ENCODE measurements at regions not wholly inside any gene's neighbourhood (a gene's known extent, or its start where the extent isn't known, plus 50 kb on each side); places are given as distances from the start of the nearest gene placed in this dataset.

DNA sequence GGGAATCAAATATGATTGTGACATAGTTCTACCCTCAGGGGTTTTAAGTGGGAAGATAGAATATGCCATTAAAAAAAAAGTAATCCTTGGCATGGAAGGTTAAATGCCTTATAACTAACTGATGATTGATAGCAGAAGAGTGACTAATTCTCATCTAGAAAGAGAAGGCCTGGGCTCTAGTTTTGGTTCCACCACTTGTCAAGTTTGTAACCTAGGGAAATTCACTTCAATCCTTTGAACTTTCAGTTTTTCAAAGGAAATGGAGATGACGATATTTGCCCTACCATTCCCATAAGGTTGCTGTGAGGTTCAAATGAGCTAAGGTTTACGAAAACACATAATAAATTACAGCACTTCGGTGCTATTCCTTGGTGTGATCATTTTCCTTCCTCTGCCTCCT, 88.5 kb downstream of the GPR88 start:
- no peaks in the 10 kb centered on the region for H3K9me3 ChIP-seq (ENCODE audit: insufficient read depth in 2 of 2, low read depth in 1 of 2, low read length in 1 of 2)
- no peak overlapping the region for H4K91ac ChIP-seq (replicated peaks; ENCODE audit: insufficient read length, low read length)
- no peak overlapping the region for H3K18ac ChIP-seq (ENCODE audit: extremely low read depth, low read length)
- no peak overlapping the region for H2BK5ac ChIP-seq (ENCODE audit: low read depth, low read length)
- H4K8ac ChIP-seq (ENCODE audit: extremely low read depth, insufficient read depth, low read length): no peak overlapping the region
- H3K4me3 ChIP-seq (ENCODE audit: extremely low read depth in 1 of 4, insufficient read depth in 2 of 4, low read depth in 3 of 4, low read length in 4 of 4): no peak overlapping the region
- H3K14ac ChIP-seq (ENCODE audit: insufficient read length): no peak overlapping the region
- H3K4me2 ChIP-seq (ENCODE audit: insufficient read depth in 1 of 2, low read depth in 2 of 2, low read length in 2 of 2): no peak overlapping the region
- no peaks in the 10 kb centered on the region for H4K20me1 ChIP-seq (replicated peaks in 1 of 2; ENCODE audit: control insufficient read depth in 1 of 2, insufficient read depth in 2 of 2, low read length in 2 of 2)
- H2AK5ac ChIP-seq (ENCODE audit: low read depth, low read length): no peak overlapping the region
- H3K56ac ChIP-seq (replicated peaks; ENCODE audit: insufficient read length, low read depth, low read length): no peak overlapping the region
- CTCF ChIA-PET (ENCODE audit: partially characterized antibody): interaction anchor here (1.3 kb wide), 1 partner anchor 36 kb away, joined by 4 read pairs; no protein-coding TSS in a partner anchor
- H2BK120ac ChIP-seq (replicated peaks; ENCODE audit: low read depth, low read length): no peak overlapping the region
- H2BK15ac ChIP-seq (ENCODE audit: low read length): no peak overlapping the region
- H3K36me3 ChIP-seq (ENCODE audit: control insufficient read depth in 2 of 4, insufficient read depth in 4 of 4, low read length in 3 of 4): no peaks in the 10 kb centered on the region
- H3K79me2 ChIP-seq (ENCODE audit: control insufficient read depth in 1 of 2, insufficient read depth in 2 of 2, low read length in 2 of 2): no peaks in the 10 kb centered on the region
- no peak overlapping the region for H4K5ac ChIP-seq (ENCODE audit: insufficient read length, low read depth, low read length)
- H3K4ac ChIP-seq (replicated peaks; ENCODE audit: insufficient read length, low read depth, low read length): no peak overlapping the region
- WGBS, 2 experiments (ENCODE audit: extremely low coverage in 1 of 2, insufficient coverage in 1 of 2, insufficient read length in 1 of 2, insufficient replicate concordance in 2 of 2, low coverage in 1 of 2, low lambda C conversion rate in 2 of 2, missing lambda C conversion rate in 1 of 2): 88% methylated on average over 3 of the region's 3 CpGs; no CpG with 5 or more reads in 1 of the 2 experiments
- POLR2A ChIA-PET (ENCODE audit: partially characterized antibody): no interaction called here
- no peaks in the 10 kb centered on the region for H3K79me1 ChIP-seq (ENCODE audit: low read depth, low read length)
- H3K23me2 ChIP-seq (ENCODE audit: low read depth, low read length): no peaks in the 10 kb centered on the region; the same call in 1 of the 2 replicates
- no peak overlapping the region for H3K27ac ChIP-seq (ENCODE audit: low read depth, low read length)
- DNase-seq (ENCODE audit: low read depth in 1 of 2, low spot score in 2 of 2) (no peak), FAIRE-seq (no peak)
- peaks cover 0 to 7% (median 1%) of the 10 kb centered on the region in 4 experiments; a peak in 1 of 7 replicates for H3K4me1 ChIP-seq (replicated peaks in 1 of 4; ENCODE audit: control insufficient read depth in 3 of 4, insufficient read depth in 4 of 4, low read length in 3 of 4)
- H3K27me3 ChIP-seq (replicated peaks in 1 of 4; ENCODE audit: control insufficient read depth in 3 of 4, extremely low read depth in 1 of 4, insufficient read depth in 3 of 4, low read length in 3 of 4): no peaks in the 10 kb centered on the region
- no peak overlapping the region for H2AFZ ChIP-seq (ENCODE audit: low read length)
- H2BK20ac ChIP-seq (ENCODE audit: low read length): no peak overlapping the region
- H2BK12ac ChIP-seq (ENCODE audit: low read depth, low read length): no peak overlapping the region
- no peak overlapping the region for H3K23ac ChIP-seq (ENCODE audit: insufficient read length)
- no peak overlapping the region for H3K9ac ChIP-seq (replicated peaks in 1 of 4; ENCODE audit: extremely low read depth in 1 of 4, low read depth in 3 of 4, low read length in 3 of 4)
- TF ChIP-seq BCL11A (IDR thresholded peaks at IDR 0.05; ENCODE audit: low read depth in 2 of 2, low read length in 2 of 2): no peak
- no peak for TF ChIP-seq PHF8 (conservative IDR thresholded peaks at IDR 0.05; ENCODE audit: low read depth, low read length)
- no peak for TF ChIP-seq NANOG (IDR thresholded peaks at IDR 0.05; ENCODE audit: insufficient read depth, low read depth, low read length, poor library complexity, severe bottlenecking)
- no peak for TF ChIP-seq EGR1 (IDR thresholded peaks at IDR 0.05; ENCODE audit: borderline replicate concordance, low read depth, low read length)
- no peak for TF ChIP-seq HDAC6 (IDR thresholded peaks at IDR 0.05; ENCODE audit: low read depth, low read length)
- no peak for TF ChIP-seq SP4 (IDR thresholded peaks at IDR 0.05; ENCODE audit: low read length)

All from H1 (cell line).